Neural crest cell (in vitro differentiated cells): ENCODE measurements at regions not wholly inside any gene's neighbourhood (a gene's known extent, or its start where the extent isn't known, plus 50 kb on each side); places are given as distances from the start of the nearest gene placed in this dataset.
A peak's percentile ranks its signal among the peaks of the same experiment; 100 is the strongest.

ENCODE experiments used
- DNase-seq: peaks from one replicate; pipeline ENCODE4 v3.0.0; 2021; ENCODE audit warnings: low read depth, mixed read lengths, low spot score
- H3K27ac Mint-ChIP-seq: one replicate; pipeline ENCODE4 v1.8.0; 2021; ENCODE audit warnings: mild to moderate bottlenecking, mixed read lengths; ENCODE audit not compliant: unreplicated experiment
- H3K27me3 Mint-ChIP-seq: 2 replicates; pipeline ENCODE4 v1.8.0; 2021; ENCODE audit warnings: low read depth, mild to moderate bottlenecking, mixed read lengths
- H3K36me3 Mint-ChIP-seq: 2 replicates; pipeline ENCODE4 v1.8.0; 2021; ENCODE audit warnings: low read depth, mild to moderate bottlenecking, mixed read lengths
- H3K4me1 Mint-ChIP-seq: 2 replicates; pipeline ENCODE4 v1.8.0; 2021; ENCODE audit warnings: mixed read lengths
- H3K4me3 Mint-ChIP-seq: one replicate; pipeline ENCODE4 v1.8.0; 2021; ENCODE audit warnings: mild to moderate bottlenecking, mixed read lengths
- H3K9me3 Mint-ChIP-seq: 2 replicates; pipeline ENCODE4 v1.8.0; 2021; ENCODE audit warnings: mixed read lengths
- TF ChIP-seq, protein P1 (sequence below): fragments of 200-600 bp; sonication (generic); conservative IDR thresholded peaks from 2 replicates; pipeline ENCODE4 v1.5.0; 2021; ENCODE audit warnings: antibody characterized with exemption, mild to moderate bottlenecking

DNA sequence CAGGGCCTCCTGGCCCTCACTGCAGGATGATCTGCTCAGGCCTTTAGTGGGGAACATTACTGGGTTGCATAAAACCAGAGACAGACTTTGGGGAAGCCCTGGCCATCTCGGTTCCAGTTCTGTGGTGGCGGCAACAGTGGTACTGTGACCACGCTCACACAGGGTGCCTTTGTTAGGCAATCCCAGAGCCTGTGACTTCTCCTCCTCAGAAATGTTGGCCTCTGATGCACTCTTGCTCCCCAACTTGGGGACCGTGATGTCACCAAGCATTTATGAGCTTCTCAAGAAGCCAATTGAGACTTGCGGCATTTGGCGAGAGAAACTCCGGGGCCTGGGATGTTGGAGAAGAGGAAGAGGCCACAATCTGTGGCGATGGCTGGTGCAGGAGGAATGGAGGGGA is 80.9 kb upstream of the PKDCC start:
- H3K36me3 Mint-ChIP-seq = no peaks in the 10 kb centered on the region
- no peaks in the 10 kb centered on the region for H3K9me3 Mint-ChIP-seq
- DNase-seq = no peak
- peaks cover 49% of the 10 kb centered on the region for H3K4me1 Mint-ChIP-seq
- TF ChIP-seq, protein P1, sequence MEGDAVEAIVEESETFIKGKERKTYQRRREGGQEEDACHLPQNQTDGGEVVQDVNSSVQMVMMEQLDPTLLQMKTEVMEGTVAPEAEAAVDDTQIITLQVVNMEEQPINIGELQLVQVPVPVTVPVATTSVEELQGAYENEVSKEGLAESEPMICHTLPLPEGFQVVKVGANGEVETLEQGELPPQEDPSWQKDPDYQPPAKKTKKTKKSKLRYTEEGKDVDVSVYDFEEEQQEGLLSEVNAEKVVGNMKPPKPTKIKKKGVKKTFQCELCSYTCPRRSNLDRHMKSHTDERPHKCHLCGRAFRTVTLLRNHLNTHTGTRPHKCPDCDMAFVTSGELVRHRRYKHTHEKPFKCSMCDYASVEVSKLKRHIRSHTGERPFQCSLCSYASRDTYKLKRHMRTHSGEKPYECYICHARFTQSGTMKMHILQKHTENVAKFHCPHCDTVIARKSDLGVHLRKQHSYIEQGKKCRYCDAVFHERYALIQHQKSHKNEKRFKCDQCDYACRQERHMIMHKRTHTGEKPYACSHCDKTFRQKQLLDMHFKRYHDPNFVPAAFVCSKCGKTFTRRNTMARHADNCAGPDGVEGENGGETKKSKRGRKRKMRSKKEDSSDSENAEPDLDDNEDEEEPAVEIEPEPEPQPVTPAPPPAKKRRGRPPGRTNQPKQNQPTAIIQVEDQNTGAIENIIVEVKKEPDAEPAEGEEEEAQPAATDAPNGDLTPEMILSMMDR = no peak
- H3K4me3 Mint-ChIP-seq = no peak overlapping the region
- peak overlapping the region; percentile 89 for H3K27ac Mint-ChIP-seq
- no peaks in the 10 kb centered on the region for H3K27me3 Mint-ChIP-seq

DNA sequence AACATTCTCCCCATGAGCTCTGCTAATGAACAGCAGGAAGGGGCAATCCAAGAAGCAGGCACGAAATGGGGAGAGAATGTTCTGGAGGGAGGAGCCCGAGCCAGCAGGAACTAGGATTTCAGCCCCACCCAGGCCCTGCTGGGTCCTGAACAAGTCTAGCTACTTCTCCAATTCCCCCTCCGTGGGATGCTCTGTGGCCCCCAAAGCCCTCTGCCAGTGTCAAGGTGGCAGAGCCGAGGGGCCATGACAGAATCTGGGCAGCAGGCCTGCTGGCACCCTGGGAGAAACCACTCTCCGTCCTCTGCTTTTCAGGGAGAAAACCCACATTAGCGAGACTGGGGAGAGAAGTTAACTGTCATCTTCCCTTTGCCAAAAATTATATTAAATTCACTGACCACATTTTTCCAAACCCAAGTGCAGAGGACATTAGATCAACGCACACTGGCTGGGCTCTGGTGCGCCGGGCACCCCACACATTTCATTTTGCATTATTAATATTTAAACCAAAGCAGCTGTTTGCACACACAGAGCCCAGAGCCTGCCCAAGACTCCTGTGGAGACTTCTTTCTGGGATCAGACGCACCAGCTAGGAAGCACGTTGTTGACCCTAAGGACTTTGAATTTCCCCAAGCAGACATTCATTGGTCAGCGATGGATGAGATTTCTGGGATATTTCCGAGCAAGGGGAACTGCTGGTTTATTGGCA is 80.2 kb upstream of the PKDCC start:
- H3K4me3 Mint-ChIP-seq = no peak overlapping the region
- H3K27me3 Mint-ChIP-seq = no peaks in the 10 kb centered on the region
- TF ChIP-seq, protein P1 = no peak
- H3K9me3 Mint-ChIP-seq = no peaks in the 10 kb centered on the region
- no peaks in the 10 kb centered on the region for H3K36me3 Mint-ChIP-seq
- peaks cover 52% of the 10 kb centered on the region for H3K4me1 Mint-ChIP-seq
- no peak for DNase-seq
- no peak overlapping the region for H3K27ac Mint-ChIP-seq

DNA sequence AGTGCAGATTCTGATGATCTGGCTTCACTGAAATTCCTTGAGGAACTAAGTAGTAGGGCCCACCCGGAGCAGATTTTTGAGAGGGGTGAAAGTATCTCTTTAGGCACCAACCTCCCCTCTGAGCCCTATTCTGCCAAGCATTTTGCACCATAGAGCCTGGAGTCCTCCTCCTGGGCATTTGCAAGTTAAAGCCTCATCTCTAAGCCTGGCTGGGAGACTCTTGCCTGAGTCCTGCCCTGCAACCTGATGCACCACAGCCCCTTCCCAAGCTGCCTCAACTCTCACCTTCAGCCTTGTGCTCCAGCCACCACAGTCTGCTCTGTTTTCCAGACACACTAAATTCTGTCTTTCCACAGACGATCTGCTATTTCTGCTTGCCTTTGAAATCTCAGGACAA is 79.6 kb upstream of the PKDCC start:
- no peak for DNase-seq
- H3K9me3 Mint-ChIP-seq = no peaks in the 10 kb centered on the region
- no peaks in the 10 kb centered on the region for H3K36me3 Mint-ChIP-seq
- no peak overlapping the region for H3K27ac Mint-ChIP-seq
- H3K4me3 Mint-ChIP-seq = no peak overlapping the region
- H3K27me3 Mint-ChIP-seq = no peaks in the 10 kb centered on the region
- H3K4me1 Mint-ChIP-seq = peaks cover 46% of the 10 kb centered on the region
- TF ChIP-seq, protein P1 = no peak

DNA sequence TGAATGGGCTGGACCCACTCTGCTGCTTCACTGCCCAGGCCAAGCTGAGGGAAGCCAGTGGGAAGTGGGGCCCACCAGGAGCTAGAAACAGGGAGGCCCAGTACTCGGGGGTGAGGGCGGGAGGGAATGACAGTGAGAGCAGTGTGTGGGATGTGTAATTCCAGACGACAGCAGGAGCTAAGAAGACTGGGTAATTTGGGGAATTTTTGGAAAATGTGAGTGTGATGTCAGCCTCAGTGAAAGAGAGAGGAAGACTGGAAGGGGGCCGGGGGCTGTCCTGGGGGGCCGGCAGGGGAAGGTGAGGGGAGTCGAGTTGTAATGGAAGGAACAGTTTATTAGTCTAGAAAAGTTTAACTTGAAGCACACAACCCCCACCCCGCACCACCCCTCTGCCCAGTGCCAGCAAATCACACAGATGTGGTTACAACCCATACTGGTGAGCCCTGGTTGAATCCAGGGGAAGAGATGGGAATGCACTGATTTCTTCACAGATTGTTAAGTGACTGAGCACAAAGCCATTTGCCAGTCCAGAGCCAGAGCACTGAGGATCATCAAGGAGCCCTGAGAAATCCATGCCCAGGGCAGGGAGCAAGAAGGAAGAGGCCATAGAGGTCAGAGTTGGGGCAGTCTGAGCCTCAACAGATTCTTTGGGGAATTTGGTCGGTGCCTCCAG is 76.7 kb upstream of the PKDCC start:
- Mint-ChIP-seq H3K4me3 (no peak overlapping the region), H3K27me3 (no peaks in the 10 kb centered on the region), H3K27ac (no peak overlapping the region), H3K36me3 (no peaks in the 10 kb centered on the region), H3K4me1 (peaks cover 17% of the 10 kb centered on the region), H3K9me3 (no peaks in the 10 kb centered on the region)
- DNase-seq = no peak
- TF ChIP-seq, protein P1 = no peak

DNA sequence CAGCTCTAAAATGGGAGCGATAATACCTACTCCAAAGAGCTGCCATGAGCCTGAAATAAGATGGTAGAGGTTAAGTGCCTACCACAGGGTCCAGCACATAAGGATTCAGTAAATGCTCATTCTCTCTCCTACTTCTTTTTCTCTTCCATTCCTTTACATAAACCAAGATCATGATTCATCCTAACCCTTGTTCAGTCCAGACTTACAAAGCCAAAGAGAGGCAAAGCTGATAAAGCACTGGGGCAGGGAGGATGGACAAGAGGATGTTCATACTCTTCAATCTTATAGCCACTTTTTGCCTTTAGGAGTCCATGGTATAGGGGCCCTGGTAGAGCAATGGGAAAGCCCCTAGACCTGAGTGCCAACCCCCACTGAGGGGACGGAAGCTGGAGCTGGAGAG is 75.6 kb upstream of the PKDCC start:
- Mint-ChIP-seq H3K36me3 (no peaks in the 10 kb centered on the region), H3K27me3 (no peaks in the 10 kb centered on the region), H3K4me3 (no peak overlapping the region), H3K27ac (no peak overlapping the region), H3K4me1 (peaks cover 14% of the 10 kb centered on the region), H3K9me3 (no peaks in the 10 kb centered on the region)
- TF ChIP-seq, protein P1 = no peak
- no peak for DNase-seq
